CD4-positive, alpha-beta T cell treated with Interleukin-10 for 1 hour (primary cell): ENCODE measurements at regions not wholly inside any gene's neighbourhood (a gene's known extent, or its start where the extent isn't known, plus 50 kb on each side); places are given as distances from the start of the nearest gene placed in this dataset.
A peak's percentile ranks its signal among the peaks of the same experiment; 100 is the strongest.
"Not testable (repeated sequence)": the region's sequence is repeated elsewhere in the genome, so short reads cannot be mapped to it uniquely, and the experiment has no call there.

ENCODE experiments used
- DNase-seq: peaks from one replicate; pipeline ENCODE4 v3.0.0-alpha.2; 2020

GRCh38 chr11:67803519-67803918 lies 129.1 kb upstream of the ALDH3B2 start:
- DNase-seq: not testable (repeated sequence)

GRCh38 chr11:67803055-67803454 lies 128.6 kb upstream of the ALDH3B2 start:
- DNase-seq: not testable (repeated sequence)

- DNase-seq: not testable (repeated sequence)
Measured at GRCh38 chr11:67802623-67803022, 128.2 kb upstream of the ALDH3B2 start.

- not testable (repeated sequence) for DNase-seq
Measured at GRCh38 chr11:67801397-67801796, 127.0 kb upstream of the ALDH3B2 start.

- DNase-seq: not testable (repeated sequence)
Measured at GRCh38 chr11:67800591-67800990, 126.2 kb upstream of the ALDH3B2 start.

- peak; percentile 36 for DNase-seq
Measured at GRCh38 chr11:67799808-67800207, 125.4 kb upstream of the ALDH3B2 start.

GRCh38 chr11:67797726-67798521 lies 123.5 kb upstream of the ALDH3B2 start:
- DNase-seq: not testable (repeated sequence)

GRCh38 chr11:67795746-67796145 lies 121.3 kb upstream of the ALDH3B2 start:
- no peak for DNase-seq

GRCh38 chr11:67793750-67794149 lies 119.3 kb upstream of the ALDH3B2 start:
- not testable (repeated sequence) for DNase-seq

- DNase-seq: peak; percentile 61
Measured at GRCh38 chr11:67792273-67792990, 118.0 kb upstream of the ALDH3B2 start.

GRCh38 chr11:67791598-67792170 lies 117.3 kb upstream of the ALDH3B2 start:
- not testable (repeated sequence) for DNase-seq

GRCh38 chr11:67788341-67788695 lies 113.9 kb upstream of the ALDH3B2 start:
- not testable (repeated sequence) for DNase-seq

- not testable (repeated sequence) for DNase-seq
Measured at GRCh38 chr11:67787681-67788340, 113.4 kb upstream of the ALDH3B2 start.

- not testable (repeated sequence) for DNase-seq
Measured at GRCh38 chr11:67781967-67782366, 107.5 kb upstream of the ALDH3B2 start.

GRCh38 chr11:67781506-67781905 lies 107.1 kb upstream of the ALDH3B2 start:
- DNase-seq: not testable (repeated sequence)

- DNase-seq: no peak
Measured at GRCh38 chr11:67780056-67780455, 105.6 kb upstream of the ALDH3B2 start.

GRCh38 chr11:67779189-67779875 lies 104.9 kb upstream of the ALDH3B2 start:
- DNase-seq: not testable (repeated sequence)

GRCh38 chr11:67776852-67777520 lies 102.6 kb upstream of the ALDH3B2 start:
- DNase-seq: no peak

- DNase-seq: not testable (repeated sequence)
Measured at GRCh38 chr11:67774175-67774574, 99.8 kb upstream of the ALDH3B2 start.

- not testable (repeated sequence) for DNase-seq
Measured at GRCh38 chr11:67768001-67768730, 93.7 kb upstream of the ALDH3B2 start.

- not testable (repeated sequence) for DNase-seq
Measured at GRCh38 chr11:67761211-67761610, 86.8 kb upstream of the ALDH3B2 start.
